Hematopoietic multipotent progenitor cell treated with erythropoietin and hydrocortisone succinate and interleukin-3 and kit ligand, for 6 days (in vitro differentiated cells): ENCODE measurements at regions not wholly inside any gene's neighbourhood (a gene's known extent, or its start where the extent isn't known, plus 50 kb on each side); places are given as distances from the start of the nearest gene placed in this dataset.
A peak's percentile ranks its signal among the peaks of the same experiment; 100 is the strongest.
"Not testable (repeated sequence)": the region's sequence is repeated elsewhere in the genome, so short reads cannot be mapped to it uniquely, and the experiment has no call there.

Source experiments
- DNase-seq: peaks from one replicate; pipeline ENCODE4 v3.0.0-alpha.2; 2015

- DNase-seq, result no peak
Observed at GRCh38 chr20:53738039-53738944, 144.7 kb upstream of the ZNF217 start.

DNA sequence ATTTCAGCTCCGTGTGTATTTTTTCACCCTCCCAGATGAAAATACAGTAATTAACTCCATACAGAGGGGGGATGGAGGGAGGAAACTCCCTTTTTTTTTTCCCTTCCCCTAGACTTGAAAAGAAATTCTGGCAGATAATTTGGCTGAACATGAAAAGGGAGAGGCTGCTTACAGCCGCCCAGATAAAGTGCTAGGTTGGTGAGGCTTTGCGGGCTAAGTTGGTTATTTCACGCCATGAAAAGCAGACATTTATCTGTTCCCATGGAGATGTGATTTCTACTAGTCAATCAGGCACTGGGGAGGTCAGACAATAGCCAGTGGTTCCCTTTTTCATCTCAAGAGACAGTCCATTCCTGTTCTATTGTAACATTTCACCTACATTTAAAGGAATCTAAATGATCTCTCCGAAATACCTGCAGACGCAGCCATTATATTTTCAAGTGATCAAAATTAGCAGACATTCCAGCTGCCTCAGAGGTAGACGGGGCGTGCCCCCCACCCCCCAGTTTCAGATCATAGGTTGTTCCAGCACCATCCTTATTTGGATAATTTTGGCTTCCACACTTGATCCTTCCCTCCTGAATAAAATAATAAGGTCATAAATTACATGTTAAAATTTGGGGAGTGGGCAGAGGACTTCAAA, 143.9 kb upstream of the ZNF217 start:
- peak; percentile 83 for DNase-seq

DNA sequence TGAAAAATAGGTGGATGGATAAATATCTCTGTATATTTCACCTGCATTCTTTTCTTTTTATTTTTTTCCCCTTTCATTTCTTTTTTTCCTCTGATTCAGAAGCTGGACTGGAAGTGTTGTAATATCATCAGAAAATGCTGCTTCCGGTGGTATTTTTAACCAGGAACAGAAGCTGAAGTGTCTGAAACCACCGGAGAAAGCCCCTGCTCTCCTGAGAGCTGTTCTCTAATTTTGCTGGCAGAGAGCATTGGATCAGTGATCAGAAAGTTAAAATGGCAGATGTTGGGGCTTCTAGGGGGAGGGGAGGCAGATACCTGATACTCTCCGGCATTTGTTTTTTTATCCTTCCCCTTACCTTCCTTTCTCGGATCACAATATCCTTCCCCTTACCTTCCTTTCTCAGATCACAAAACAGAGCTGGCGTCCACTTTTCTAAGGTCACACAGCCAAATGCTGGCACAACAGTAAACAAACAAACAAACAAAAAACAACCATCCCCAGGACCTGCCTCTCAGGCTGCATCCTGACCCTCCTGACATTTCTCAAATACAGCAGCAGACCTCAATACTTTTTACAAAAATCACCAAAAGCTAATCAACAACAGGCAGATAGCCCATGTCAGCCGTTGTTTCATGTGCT, 143.2 kb upstream of the ZNF217 start:
- DNase-seq, result peak; percentile 64

- DNase-seq, result no peak
Observed at GRCh38 chr20:53736122-53736756, 142.6 kb upstream of the ZNF217 start.

DNA sequence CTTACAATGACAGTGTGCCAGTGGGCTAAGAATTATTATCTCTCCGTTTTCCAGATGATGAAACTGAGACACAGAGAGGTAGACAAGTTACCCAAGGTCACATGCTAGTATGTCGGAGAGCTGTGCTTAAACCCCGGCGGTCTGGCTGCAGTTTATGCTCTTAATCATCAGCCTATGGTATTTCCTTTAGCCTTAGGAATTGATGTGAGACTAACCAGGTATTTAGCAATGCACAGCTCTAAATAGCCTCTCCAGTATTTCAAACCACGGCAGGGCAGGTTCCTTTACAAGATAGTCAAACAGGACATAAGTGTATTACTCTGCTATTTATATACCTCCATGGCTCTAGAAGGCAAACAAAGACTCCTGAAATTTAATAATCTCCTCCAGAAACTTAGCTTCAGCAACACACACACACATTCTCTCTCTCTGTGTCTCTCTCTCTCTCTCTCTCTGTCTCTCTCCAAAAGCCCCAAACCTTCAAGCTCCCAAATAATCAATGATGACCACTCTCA, 142.0 kb upstream of the ZNF217 start:
- DNase-seq, result no peak

- no peak for DNase-seq
Observed at GRCh38 chr20:53734006-53734688, 140.5 kb upstream of the ZNF217 start.

DNA sequence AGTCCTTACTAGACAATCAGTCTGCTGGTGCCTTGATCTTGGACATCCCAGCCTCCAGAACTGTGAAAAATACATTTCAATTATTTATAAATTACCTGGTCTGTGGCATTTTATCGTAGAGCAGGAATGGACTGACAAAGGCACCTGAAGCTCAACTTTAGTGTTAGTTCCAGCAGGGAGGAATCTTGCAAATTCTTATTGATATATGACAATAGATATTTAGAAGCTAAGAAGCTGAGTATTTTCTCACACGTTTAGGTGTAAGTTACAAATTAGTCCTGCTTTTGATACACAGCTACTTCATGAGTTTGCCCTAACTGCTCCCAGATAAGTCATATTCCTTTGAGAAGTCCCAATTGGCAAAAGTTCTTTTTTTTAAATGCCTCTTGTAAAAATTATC, 138.0 kb upstream of the ZNF217 start:
- no peak for DNase-seq

GRCh38 chr20:53728359-53728758, 134.7 kb upstream of the ZNF217 start:
- DNase-seq, result no peak

DNA sequence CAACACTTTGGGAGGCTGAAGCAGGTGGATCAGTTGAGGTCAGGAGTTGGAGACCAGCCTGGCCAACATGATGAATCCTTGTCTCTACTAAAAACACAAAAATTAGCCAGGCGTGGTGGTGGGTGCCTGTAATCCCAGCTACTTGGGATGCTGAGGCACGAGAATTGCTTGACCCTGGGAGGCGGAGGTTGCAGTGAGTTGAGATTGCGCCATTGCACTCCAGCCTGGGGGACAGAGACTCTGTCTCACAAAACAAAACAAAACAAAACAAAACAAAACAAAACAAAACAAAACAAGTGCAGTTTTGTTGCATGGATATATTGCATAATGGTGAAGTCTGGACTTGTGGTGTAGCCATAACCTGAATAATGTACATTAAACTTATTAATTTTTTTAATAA, 133.6 kb upstream of the ZNF217 start:
- not testable (repeated sequence) for DNase-seq

GRCh38 chr20:53725575-53725970, 131.9 kb upstream of the ZNF217 start:
- DNase-seq, result no peak

DNA sequence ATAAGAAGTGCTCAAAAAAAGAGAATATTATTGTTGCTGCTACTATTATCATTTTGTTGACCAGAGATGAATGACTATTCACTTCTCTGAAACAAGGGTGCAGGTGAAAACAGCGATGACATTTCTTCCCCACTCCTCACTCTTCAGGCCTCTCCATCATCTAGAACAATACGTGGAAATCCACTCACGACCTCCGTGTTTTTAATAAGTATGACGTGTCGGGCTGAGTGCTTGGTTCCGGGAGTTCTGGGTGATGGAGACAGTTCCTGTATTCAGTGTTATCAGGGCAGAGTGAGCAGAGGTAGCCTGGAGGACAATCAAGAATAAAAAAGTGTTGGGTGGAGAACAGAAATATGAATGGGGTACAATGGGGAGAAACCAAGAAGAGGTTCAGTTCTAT, 130.0 kb upstream of the ZNF217 start:
- no peak for DNase-seq

GRCh38 chr20:53723045-53723444, 129.4 kb upstream of the ZNF217 start:
- no peak for DNase-seq

- DNase-seq, result no peak
Observed at GRCh38 chr20:53722515-53723036, 128.9 kb upstream of the ZNF217 start.

GRCh38 chr20:53721445-53721963, 127.9 kb upstream of the ZNF217 start:
- not testable (repeated sequence) for DNase-seq

DNA sequence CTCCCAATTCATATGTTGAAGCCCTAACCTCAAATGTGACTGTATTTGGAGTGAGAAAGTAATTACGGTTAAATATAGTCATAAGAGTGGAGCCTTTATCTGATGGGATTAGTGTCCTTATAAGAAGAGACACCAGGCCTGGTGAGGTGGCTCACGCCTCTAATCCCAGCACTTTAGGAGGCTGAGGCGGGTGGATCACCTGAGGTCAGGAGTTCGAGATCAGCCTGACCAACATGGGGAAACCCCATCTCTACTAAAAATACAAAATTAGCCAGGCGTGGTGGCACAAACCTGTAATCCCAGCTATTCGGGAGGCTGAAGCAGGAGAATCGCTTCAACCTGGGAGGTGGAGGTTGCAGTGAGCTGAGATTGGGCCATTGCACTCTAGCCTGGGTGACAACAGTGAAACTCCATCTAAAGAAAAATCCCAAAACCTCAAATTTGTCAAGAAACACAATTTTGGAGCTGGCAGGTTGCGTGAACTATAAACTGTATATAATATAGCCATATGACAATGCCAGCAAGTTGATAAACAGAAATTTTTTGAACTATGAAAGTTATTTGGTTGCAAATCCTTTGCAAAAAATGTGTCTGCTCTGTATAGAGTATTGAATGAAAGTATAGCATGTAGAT, 125.6 kb upstream of the ZNF217 start:
- not testable (repeated sequence) for DNase-seq

DNA sequence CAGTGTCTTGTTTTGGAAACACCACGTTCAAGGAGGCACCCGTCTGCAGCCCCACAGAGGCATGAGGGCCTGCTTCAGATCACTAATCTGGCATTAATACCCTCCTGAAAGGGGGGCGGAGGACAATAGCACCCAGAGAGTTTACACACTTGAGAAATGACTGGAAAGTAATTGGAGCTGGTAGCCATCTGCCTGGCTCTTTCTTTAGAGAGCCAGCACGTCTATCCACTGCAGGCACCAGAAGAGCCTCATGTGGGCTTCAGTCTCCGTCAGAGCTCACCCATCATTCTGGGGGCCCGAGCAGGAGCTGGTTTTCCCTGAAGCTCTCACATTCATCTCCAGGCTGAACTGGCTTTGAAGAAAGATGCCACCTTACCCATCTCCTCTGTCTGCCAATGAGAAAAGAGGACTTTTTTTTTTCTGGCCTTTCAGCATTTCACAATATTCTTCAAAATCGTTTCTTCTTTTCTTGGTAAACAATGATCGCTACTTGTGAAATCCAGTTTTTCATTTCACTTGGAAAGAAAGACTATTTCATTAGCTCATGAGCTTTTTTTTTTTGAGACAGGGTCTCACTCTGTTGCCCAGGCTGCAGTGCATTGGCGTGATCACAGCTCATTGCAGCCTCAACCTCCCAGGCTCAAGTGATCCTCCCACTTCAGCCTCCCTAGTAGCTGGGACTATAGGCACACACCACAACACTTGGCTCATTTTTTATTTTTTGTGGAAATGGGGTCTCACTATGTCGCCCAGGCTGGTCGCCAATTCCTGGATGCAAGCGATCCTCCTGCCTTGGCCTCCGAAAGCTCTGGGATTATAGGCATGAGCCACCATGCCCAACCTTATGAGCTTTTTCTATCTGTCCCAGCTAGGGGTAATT, 124.7 kb upstream of the ZNF217 start:
- no peak for DNase-seq

DNA sequence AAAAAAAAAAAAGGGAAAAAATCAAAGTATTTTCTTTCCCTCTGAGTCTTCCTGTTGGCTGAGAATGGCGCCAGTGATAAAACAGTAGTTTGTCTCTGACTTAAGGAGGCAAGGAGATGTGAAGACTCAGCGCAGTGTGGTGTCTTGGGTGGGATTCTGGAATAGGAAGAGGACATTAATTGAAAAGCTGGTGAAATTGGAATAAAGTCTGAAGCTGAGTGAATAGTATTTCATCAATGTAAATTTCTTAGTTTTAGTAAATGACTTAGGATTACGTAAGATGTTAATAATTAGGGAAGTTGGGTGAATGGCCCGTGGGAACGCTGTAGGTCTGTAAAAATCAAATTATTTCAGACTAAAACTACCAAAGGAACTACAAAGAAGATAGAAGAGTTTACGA, 122.8 kb upstream of the ZNF217 start:
- no peak for DNase-seq

DNA sequence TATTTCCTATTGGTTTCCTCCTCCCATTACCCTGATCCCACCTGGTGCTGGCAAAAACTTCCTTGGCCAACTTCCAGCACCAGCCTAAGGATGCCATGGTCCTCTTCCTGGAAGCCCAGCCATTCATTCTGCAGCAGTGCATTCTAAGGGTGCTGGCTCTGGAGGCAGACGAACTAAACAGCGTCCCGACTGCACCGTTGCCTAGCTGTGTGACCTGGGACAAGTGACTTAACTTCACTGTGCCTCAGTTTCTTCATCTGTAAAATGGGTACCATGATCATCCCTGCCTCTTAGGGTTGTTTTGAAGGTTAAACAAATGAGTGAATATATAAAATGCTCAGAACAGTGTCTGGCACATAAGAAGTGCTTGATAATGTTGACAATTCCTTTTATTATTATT, 120.9 kb upstream of the ZNF217 start:
- DNase-seq, result no peak

DNA sequence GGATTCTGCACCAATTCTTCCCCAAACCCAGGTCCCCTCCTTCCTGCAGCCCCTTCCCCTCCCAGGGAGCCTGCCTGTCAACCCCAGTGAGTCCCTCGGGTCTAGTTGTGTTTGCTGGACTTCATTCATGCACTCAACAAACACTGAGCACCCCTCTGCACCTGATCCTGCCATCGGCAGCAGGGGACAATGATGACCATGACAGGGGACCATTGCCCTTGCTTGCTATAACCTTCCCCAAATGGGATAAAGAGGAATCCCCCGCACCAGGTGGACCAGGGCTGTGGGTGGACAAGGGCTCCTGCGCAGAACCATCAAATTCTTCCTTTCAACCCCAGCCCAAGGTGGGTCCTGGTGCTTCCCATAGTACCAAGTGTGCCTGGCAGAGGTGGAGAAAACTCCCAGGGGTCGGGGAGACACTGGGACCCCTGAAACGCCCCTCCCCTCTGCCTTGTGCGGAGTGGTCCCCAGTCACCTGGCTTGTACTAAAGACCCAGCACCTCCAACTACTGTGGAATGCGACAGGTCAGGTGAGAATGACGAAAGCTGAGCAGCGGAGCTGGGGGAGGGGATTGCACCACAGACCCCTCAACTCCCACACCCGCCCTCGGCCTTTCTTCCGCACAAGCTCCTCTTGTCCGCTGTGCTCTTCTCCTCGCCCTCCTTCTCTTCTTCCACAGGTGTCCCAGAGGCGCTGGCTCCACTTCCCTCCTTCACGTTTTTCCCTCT, 119.9 kb upstream of the ZNF217 start:
- DNase-seq, result no peak
